HG03135 (cell line): ENCODE measurements at regions not wholly inside any gene's neighbourhood (a gene's known extent, or its start where the extent isn't known, plus 50 kb on each side); places are given as distances from the start of the nearest gene placed in this dataset.
"Not testable (repeated sequence)": the region's sequence is repeated elsewhere in the genome, so short reads cannot be mapped to it uniquely, and the experiment has no call there.

Source experiments
- ATAC-seq: cut with Tn5 transposase; IDR thresholded peaks from one replicate; pipeline ENCODE4 v1.9.1; 2021; ENCODE audit warnings: mild to moderate bottlenecking, moderate library complexity; ENCODE audit not compliant: unreplicated experiment

GRCh38 chr13:81639984-81640582 is 1299.2 kb upstream of the SPRY2 start:
- ATAC-seq: no peak

GRCh38 chr13:81637457-81637856 is 1296.5 kb upstream of the SPRY2 start:
- ATAC-seq: no peak

GRCh38 chr13:81636120-81636519 is 1295.2 kb upstream of the SPRY2 start:
- no peak for ATAC-seq

- no peak for ATAC-seq
Observed at GRCh38 chr13:81615031-81615430, 1274.1 kb upstream of the SPRY2 start.

GRCh38 chr13:81610644-81611043 is 1269.7 kb upstream of the SPRY2 start:
- no peak for ATAC-seq

GRCh38 chr13:81609335-81609734 is 1268.4 kb upstream of the SPRY2 start:
- ATAC-seq: no peak

GRCh38 chr13:81606074-81606473 is 1265.1 kb upstream of the SPRY2 start:
- no peak for ATAC-seq

- ATAC-seq: no peak
Observed at GRCh38 chr13:81602241-81602640, 1261.3 kb upstream of the SPRY2 start.

GRCh38 chr13:81597101-81597500 is 1256.2 kb upstream of the SPRY2 start:
- ATAC-seq: no peak

- ATAC-seq: no peak
Observed at GRCh38 chr13:81596224-81596753, 1255.4 kb upstream of the SPRY2 start.

GRCh38 chr13:81591528-81592220 is 1250.7 kb upstream of the SPRY2 start:
- ATAC-seq: no peak

GRCh38 chr13:81582381-81582780 is 1241.5 kb upstream of the SPRY2 start:
- ATAC-seq: no peak

- ATAC-seq: no peak
Observed at GRCh38 chr13:81577601-81578195, 1236.8 kb upstream of the SPRY2 start.

- no peak for ATAC-seq
Observed at GRCh38 chr13:81568824-81569223, 1227.9 kb upstream of the SPRY2 start.

GRCh38 chr13:81565849-81566248 is 1224.9 kb upstream of the SPRY2 start:
- no peak for ATAC-seq

- no peak for ATAC-seq
Observed at GRCh38 chr13:81563091-81563490, 1222.2 kb upstream of the SPRY2 start.

GRCh38 chr13:81562598-81562997 is 1221.7 kb upstream of the SPRY2 start:
- no peak for ATAC-seq

GRCh38 chr13:81551036-81551435 is 1210.1 kb upstream of the SPRY2 start:
- ATAC-seq: no peak

- not testable (repeated sequence) for ATAC-seq
Observed at GRCh38 chr13:81546294-81546693, 1205.4 kb upstream of the SPRY2 start.

GRCh38 chr13:81540777-81541176 is 1199.9 kb upstream of the SPRY2 start:
- no peak for ATAC-seq

- no peak for ATAC-seq
Observed at GRCh38 chr13:81539643-81540150, 1198.8 kb upstream of the SPRY2 start.

- no peak for ATAC-seq
Observed at GRCh38 chr13:81498969-81499368, 1158.0 kb upstream of the SPRY2 start.
